Choroid plexus epithelial cell (primary cell): ENCODE measurements at regions not wholly inside any gene's neighbourhood (a gene's known extent, or its start where the extent isn't known, plus 50 kb on each side); places are given as distances from the start of the nearest gene placed in this dataset.

ENCODE experiments used
- DNase-seq: peaks from one replicate; pipeline ENCODE4 v3.0.0-alpha.2; 2010; ENCODE audit warnings: low read depth
- H3K4me3 ChIP-seq: 2 replicates; pipeline ENCODE4 v1.5.1; 2011; ENCODE audit warnings: low read depth, mild to moderate bottlenecking, control low read depth, low read length, moderate library complexity
- TF ChIP-seq, protein P1 (sequence below): conservative IDR thresholded peaks from 2 replicates; pipeline ENCODE4 v1.5.1; 2011; ENCODE audit warnings: low read depth, mild to moderate bottlenecking, control low read depth, inconsistent platforms, low read length, moderate library complexity

DNA sequence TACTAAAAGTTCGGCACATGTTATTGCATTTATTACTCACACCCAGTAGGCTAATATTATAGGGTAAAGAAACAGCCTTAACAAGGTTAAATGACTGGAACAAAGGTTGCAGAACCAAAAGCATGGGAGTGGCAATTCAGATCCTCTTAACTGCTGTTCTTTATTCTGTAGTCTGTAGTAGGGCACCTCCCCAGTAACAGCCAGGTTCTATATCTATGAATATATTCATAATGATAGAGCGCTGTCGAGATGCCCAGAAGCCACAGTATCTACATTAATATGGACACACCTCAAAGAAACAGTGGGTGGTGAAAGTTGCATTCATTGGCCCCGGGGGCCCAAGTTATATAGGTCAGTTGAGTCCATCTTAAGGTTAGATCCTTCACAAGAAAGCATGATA lies 340.9 kb upstream of the THRB start:
- no peak for DNase-seq
- H3K4me3 ChIP-seq: no peak overlapping the region
- TF ChIP-seq, protein P1, sequence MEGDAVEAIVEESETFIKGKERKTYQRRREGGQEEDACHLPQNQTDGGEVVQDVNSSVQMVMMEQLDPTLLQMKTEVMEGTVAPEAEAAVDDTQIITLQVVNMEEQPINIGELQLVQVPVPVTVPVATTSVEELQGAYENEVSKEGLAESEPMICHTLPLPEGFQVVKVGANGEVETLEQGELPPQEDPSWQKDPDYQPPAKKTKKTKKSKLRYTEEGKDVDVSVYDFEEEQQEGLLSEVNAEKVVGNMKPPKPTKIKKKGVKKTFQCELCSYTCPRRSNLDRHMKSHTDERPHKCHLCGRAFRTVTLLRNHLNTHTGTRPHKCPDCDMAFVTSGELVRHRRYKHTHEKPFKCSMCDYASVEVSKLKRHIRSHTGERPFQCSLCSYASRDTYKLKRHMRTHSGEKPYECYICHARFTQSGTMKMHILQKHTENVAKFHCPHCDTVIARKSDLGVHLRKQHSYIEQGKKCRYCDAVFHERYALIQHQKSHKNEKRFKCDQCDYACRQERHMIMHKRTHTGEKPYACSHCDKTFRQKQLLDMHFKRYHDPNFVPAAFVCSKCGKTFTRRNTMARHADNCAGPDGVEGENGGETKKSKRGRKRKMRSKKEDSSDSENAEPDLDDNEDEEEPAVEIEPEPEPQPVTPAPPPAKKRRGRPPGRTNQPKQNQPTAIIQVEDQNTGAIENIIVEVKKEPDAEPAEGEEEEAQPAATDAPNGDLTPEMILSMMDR: no peak

DNA sequence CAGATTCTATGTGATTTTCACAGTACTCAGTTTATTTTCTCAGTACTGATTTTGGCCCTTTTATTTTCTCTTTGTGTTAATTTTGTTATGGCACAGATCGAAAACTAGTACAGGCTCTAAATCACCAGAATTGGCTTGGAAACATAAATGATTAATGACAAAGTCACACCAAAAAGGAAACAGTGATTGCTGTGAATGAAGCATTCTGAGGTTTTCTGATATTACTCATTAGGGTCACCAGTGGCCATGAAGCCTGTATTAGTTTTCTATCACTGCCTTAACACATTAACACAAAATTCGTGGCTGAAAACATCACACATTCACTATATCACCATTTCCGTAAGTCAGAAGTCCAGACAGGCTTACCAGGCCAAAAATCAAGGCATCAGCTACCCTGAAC lies 343.0 kb upstream of the THRB start:
- TF ChIP-seq, protein P1: no peak
- H3K4me3 ChIP-seq: no peak overlapping the region
- DNase-seq: no peak

DNA sequence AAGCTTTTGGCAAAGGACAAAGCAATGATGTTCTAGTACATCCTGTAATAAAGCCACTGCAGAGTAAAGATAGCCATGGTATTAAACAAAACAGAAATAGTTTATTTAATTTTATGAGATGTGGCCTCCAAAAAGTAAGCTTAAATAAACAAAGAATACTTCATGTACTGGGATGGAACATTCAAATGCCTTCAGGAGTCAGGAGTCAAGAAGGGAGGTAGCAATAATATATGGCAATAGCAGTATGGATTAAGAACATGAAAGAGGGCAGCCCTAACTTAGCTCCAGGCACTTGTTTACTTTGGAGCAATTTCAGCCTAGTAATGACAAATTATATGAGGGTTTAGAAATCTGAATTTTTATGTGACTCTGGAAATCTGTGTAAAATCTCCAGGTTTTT lies 343.9 kb upstream of the THRB start:
- no peak overlapping the region for H3K4me3 ChIP-seq
- DNase-seq: no peak
- TF ChIP-seq, protein P1: no peak

DNA sequence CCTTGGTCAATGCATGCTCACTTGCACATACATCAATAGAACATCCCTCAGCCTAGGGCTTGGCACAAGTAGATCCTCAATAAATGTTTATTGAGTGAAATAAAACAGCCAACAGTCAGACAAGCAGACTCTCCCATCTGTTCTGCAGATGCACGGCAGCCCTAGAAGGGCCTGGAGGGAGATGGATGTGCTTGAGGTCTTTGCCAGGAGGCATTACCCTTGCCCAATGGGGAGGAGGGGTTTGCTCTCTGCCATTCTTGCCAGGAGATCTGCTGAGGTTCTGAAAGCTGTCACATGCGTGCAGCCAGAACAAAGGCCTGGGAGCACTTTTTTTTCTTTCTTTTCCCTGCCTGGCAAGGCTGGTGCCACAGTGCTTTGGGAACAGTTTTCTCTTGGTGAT lies 349.3 kb upstream of the THRB start:
- no peak overlapping the region for H3K4me3 ChIP-seq
- DNase-seq: no peak
- TF ChIP-seq, protein P1: no peak

DNA sequence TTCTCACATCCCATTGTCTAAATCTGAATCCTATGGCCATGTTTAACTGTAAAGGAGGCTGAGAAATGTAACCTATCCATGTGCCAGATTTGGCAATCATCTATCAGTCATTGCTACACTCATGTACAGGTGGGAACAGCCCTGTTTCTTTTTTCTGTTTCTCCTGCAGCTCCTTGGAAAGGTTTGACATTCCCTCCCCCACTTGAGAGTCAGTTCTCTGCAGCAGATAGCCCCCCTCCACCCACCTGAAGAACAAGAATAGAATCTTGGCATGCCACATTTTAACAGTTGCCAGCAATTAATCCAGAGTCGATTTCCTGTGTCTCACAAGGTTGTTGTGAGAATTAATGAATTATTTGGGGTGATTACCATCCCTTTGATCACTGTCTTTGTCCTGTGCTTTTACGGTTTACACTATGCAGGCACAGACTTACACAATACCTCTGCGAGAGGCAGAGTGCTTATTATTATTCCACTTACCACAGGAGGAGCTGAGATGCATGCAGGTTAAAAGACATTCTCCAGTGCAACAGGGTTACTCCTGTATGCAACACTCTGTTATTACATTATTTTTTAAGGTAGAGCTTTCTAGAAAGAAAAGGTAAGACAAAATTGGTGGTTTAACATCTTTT lies 351.0 kb upstream of the THRB start:
- no peak for DNase-seq
- TF ChIP-seq, protein P1: no peak

DNA sequence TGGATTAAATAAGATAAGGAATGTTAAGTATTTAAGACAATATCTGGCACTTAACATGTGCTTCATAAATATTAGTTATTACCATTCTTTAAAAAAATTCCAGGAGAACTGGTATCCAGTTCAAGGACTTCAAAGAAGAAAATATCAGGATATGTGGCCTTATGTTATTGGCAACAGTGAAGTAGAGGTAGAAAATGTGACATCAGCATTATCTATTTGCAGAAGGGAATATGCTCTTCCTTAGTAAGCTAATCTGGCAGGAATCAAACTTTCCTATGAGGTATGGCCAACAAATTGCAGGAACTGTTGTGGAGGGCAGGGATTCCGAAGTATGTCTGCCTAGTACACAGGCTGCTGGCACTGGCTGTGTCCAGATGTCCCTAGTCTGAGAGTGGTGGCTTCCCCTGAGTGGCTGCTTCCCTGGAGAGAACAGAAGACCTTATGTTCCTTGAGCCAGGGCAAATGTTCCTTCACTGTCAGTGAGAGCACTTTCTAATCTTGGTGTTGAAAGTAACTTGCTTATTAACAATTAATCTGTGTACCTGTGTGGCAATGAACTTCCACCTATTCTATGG lies 351.7 kb upstream of the THRB start:
- H3K4me3 ChIP-seq: no peak overlapping the region
- DNase-seq: no peak
- TF ChIP-seq, protein P1: no peak

More for the DNA sequence above, 351.0 kb upstream of the THRB start:
- H3K4me3 ChIP-seq: no peak overlapping the region

DNA sequence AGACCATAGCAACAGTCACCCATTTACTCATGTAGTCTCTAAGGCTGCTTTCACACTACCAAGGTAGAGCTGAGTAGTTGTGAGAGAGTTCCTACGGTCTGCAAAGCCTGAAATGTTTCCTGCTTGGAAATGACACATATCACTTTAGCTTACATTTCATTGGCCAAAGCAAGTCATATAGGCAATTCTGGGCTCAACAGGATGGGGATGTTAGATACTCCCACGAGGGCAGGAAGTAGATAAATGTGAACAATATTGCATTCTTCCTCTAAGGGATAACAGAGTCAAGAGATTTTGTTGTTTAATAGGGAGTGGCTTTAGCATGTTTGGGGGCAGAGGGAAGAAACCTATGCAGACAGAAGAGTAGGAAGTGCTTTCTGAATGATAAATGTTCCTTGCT lies 355.6 kb upstream of the THRB start:
- TF ChIP-seq, protein P1: no peak
- no peak overlapping the region for H3K4me3 ChIP-seq
- DNase-seq: no peak
